Skeletal muscle tissue (tissue), 3 donors: ENCODE measurements at regions not wholly inside any gene's neighbourhood (a gene's known extent, or its start where the extent isn't known, plus 50 kb on each side); places are given as distances from the start of the nearest gene placed in this dataset.

ENCODE experiments used
- H3K27ac ChIP-seq: one replicate; pipeline ENCODE4 v1.7.0; 2013; ENCODE audit warnings: mild to moderate bottlenecking, low read depth, low read length, inconsistent platforms
- H3K27me3 ChIP-seq, 3 donors: one replicate each; pipeline ENCODE4 v1.7.0; 2013; ENCODE audit warnings: low read length in 3 of 3; ENCODE audit not compliant: control insufficient read depth in 3 of 3, insufficient read depth in 3 of 3
- H3K36me3 ChIP-seq, 3 donors: one replicate each; pipeline ENCODE4 v1.7.0; 2013; ENCODE audit warnings: low read length in 3 of 3; ENCODE audit not compliant: control insufficient read depth in 3 of 3, insufficient read depth in 3 of 3
- H3K4me1 ChIP-seq, 3 donors: one replicate each; pipeline ENCODE4 v1.7.0; 2013; ENCODE audit warnings: low read length in 3 of 3, mild to moderate bottlenecking in 3 of 3; ENCODE audit not compliant: control insufficient read depth in 3 of 3, insufficient read depth in 3 of 3
- H3K4me3 ChIP-seq, 3 donors: one replicate each; pipeline ENCODE4 v1.7.0; 2013; ENCODE audit warnings: low read length in 3 of 3
- H3K9ac ChIP-seq, 3 donors: one replicate each; pipeline ENCODE4 v1.7.0; 2013; ENCODE audit warnings: low read length in 3 of 3, mild to moderate bottlenecking in 3 of 3, moderate library complexity in 2 of 3, low read depth in 1 of 3
- H3K9me3 ChIP-seq, 3 donors: one replicate each; pipeline ENCODE4 v1.7.0; 2013; ENCODE audit warnings: low read length in 3 of 3; ENCODE audit not compliant: control insufficient read depth in 3 of 3
- donor health status: Osteomylitis.

GRCh38 chr14:59069163-59069854, 119.2 kb upstream of the DAAM1 start:
- no peak overlapping the region for H3K9ac ChIP-seq
- H3K4me1 ChIP-seq = no peaks in the 10 kb centered on the region
- H3K27ac ChIP-seq = no peak overlapping the region
- H3K27me3 ChIP-seq = no peaks in the 10 kb centered on the region
- H3K36me3 ChIP-seq = no peaks in the 10 kb centered on the region
- H3K4me3 ChIP-seq = no peak overlapping the region
- H3K9me3 ChIP-seq = peaks cover 0 to 3% (median 0%) of the 10 kb centered on the region in 3 donors

GRCh38 chr14:59075506-59075905, 113.0 kb upstream of the DAAM1 start:
- no peak overlapping the region for H3K27ac ChIP-seq
- no peak overlapping the region for H3K9ac ChIP-seq
- H3K9me3 ChIP-seq = no peaks in the 10 kb centered on the region
- H3K27me3 ChIP-seq = no peaks in the 10 kb centered on the region
- H3K36me3 ChIP-seq = no peaks in the 10 kb centered on the region
- H3K4me1 ChIP-seq = no peaks in the 10 kb centered on the region
- H3K4me3 ChIP-seq = no peak overlapping the region

- H3K9me3 ChIP-seq = no peaks in the 10 kb centered on the region
- H3K27me3 ChIP-seq = peaks cover 0 to 2% (median 0%) of the 10 kb centered on the region in 3 donors
- no peak overlapping the region for H3K27ac ChIP-seq
- no peak overlapping the region for H3K4me3 ChIP-seq
- no peak overlapping the region for H3K9ac ChIP-seq
- H3K36me3 ChIP-seq = no peaks in the 10 kb centered on the region
- no peaks in the 10 kb centered on the region for H3K4me1 ChIP-seq
Observed at GRCh38 chr14:59081720-59082119, 106.7 kb upstream of the DAAM1 start.

GRCh38 chr14:59085207-59085739, 103.2 kb upstream of the DAAM1 start:
- Histone ChIP-seq H3K4me3 (no peak overlapping the region), H3K4me1 (no peaks in the 10 kb centered on the region), H3K9me3 (no peaks in the 10 kb centered on the region), H3K9ac (no peak overlapping the region), H3K36me3 (no peaks in the 10 kb centered on the region), H3K27me3 (peaks cover 0 to 2% (median 0%) of the 10 kb centered on the region in 3 donors), H3K27ac (no peak overlapping the region)

- no peaks in the 10 kb centered on the region for H3K4me1 ChIP-seq
- H3K9me3 ChIP-seq = no peaks in the 10 kb centered on the region
- no peak overlapping the region for H3K27ac ChIP-seq
- no peaks in the 10 kb centered on the region for H3K36me3 ChIP-seq
- H3K9ac ChIP-seq = no peak overlapping the region
- H3K27me3 ChIP-seq = peaks cover 0 to 2% (median 0%) of the 10 kb centered on the region in 3 donors
- no peak overlapping the region for H3K4me3 ChIP-seq
Observed at GRCh38 chr14:59086241-59086882, 102.1 kb upstream of the DAAM1 start.

- no peak overlapping the region for H3K4me3 ChIP-seq
- no peaks in the 10 kb centered on the region for H3K4me1 ChIP-seq
- H3K27me3 ChIP-seq = peaks cover 0 to 2% (median 0%) of the 10 kb centered on the region in 3 donors
- H3K9me3 ChIP-seq = no peaks in the 10 kb centered on the region
- H3K9ac ChIP-seq = no peak overlapping the region
- H3K27ac ChIP-seq = no peak overlapping the region
- H3K36me3 ChIP-seq = no peaks in the 10 kb centered on the region
Observed at GRCh38 chr14:59087240-59087639, 101.2 kb upstream of the DAAM1 start.

- no peak overlapping the region for H3K27ac ChIP-seq
- no peak overlapping the region for H3K4me3 ChIP-seq
- H3K27me3 ChIP-seq = peaks cover 0 to 2% (median 0%) of the 10 kb centered on the region in 3 donors
- H3K9ac ChIP-seq = no peak overlapping the region
- no peaks in the 10 kb centered on the region for H3K4me1 ChIP-seq
- no peaks in the 10 kb centered on the region for H3K36me3 ChIP-seq
- H3K9me3 ChIP-seq = no peaks in the 10 kb centered on the region
Observed at GRCh38 chr14:59087711-59088110, 100.8 kb upstream of the DAAM1 start.

- no peaks in the 10 kb centered on the region for H3K36me3 ChIP-seq
- no peaks in the 10 kb centered on the region for H3K9me3 ChIP-seq
- no peak overlapping the region for H3K27ac ChIP-seq
- H3K27me3 ChIP-seq = peaks cover 0 to 7% (median 2%) of the 10 kb centered on the region in 3 donors
- H3K4me1 ChIP-seq = no peaks in the 10 kb centered on the region
- no peak overlapping the region for H3K4me3 ChIP-seq
- H3K9ac ChIP-seq = no peak overlapping the region
Observed at GRCh38 chr14:59090572-59090971, 97.9 kb upstream of the DAAM1 start.

- Histone ChIP-seq H3K27me3 (peaks cover 0 to 7% (median 2%) of the 10 kb centered on the region in 3 donors), H3K4me1 (no peaks in the 10 kb centered on the region), H3K9me3 (no peaks in the 10 kb centered on the region), H3K4me3 (no peak overlapping the region), H3K27ac (no peak overlapping the region), H3K36me3 (no peaks in the 10 kb centered on the region), H3K9ac (no peak overlapping the region)
Observed at GRCh38 chr14:59091404-59091803, 97.1 kb upstream of the DAAM1 start.

GRCh38 chr14:59091976-59092375, 96.5 kb upstream of the DAAM1 start:
- Histone ChIP-seq H3K4me1 (no peaks in the 10 kb centered on the region), H3K27ac (no peak overlapping the region), H3K9me3 (no peaks in the 10 kb centered on the region), H3K4me3 (no peak overlapping the region), H3K27me3 (peaks cover 0 to 7% (median 2%) of the 10 kb centered on the region in 3 donors), H3K36me3 (no peaks in the 10 kb centered on the region), H3K9ac (no peak overlapping the region)
